Trophoblast cell (in vitro differentiated cells and primary cell): ENCODE measurements at regions not wholly inside any gene's neighbourhood (a gene's known extent, or its start where the extent isn't known, plus 50 kb on each side); places are given as distances from the start of the nearest gene placed in this dataset.

Experiments
- DNase-seq, 2 donors: peaks; one replicate each; pipeline ENCODE4 v3.0.0-alpha.2; 2016
- H2AFZ ChIP-seq: 2 replicates; pipeline ENCODE4 v1.6.1; 2013; ENCODE audit warnings: low read length, moderate library complexity, mild to moderate bottlenecking; ENCODE audit not compliant: insufficient read depth, poor library complexity
- H2AK5ac ChIP-seq: 2 replicates; pipeline ENCODE4 v1.6.1; 2013; ENCODE audit warnings: mild to moderate bottlenecking, low read length
- H2BK120ac ChIP-seq: 2 replicates; pipeline ENCODE4 v1.6.1; 2013; ENCODE audit warnings: low read length, mild to moderate bottlenecking, moderate library complexity; ENCODE audit not compliant: insufficient read depth, poor library complexity
- H2BK12ac ChIP-seq: 2 replicates; pipeline ENCODE4 v1.6.1; 2013; ENCODE audit warnings: mild to moderate bottlenecking, low read length, moderate library complexity
- H2BK5ac ChIP-seq: 2 replicates; pipeline ENCODE4 v1.6.1; 2013; ENCODE audit warnings: low read length, low read depth, moderate library complexity, mild to moderate bottlenecking; ENCODE audit not compliant: poor library complexity
- H3K14ac ChIP-seq: 2 replicates; pipeline ENCODE4 v1.6.1; 2013; ENCODE audit warnings: mild to moderate bottlenecking, low read length
- H3K18ac ChIP-seq: 2 replicates; pipeline ENCODE4 v1.6.1; 2013; ENCODE audit warnings: mild to moderate bottlenecking, low read length
- H3K23ac ChIP-seq: 2 replicates; pipeline ENCODE4 v1.6.1; 2013; ENCODE audit warnings: low read length
- H3K27ac ChIP-seq: 2 replicates; pipeline ENCODE4 v1.5.1; 2013; ENCODE audit warnings: low read depth, mild to moderate bottlenecking, inconsistent platforms, low read length, moderate library complexity
- H3K27me3 ChIP-seq: 2 replicates; pipeline ENCODE4 v1.6.1; 2013; ENCODE audit warnings: inconsistent platforms, mild to moderate bottlenecking, low read length, moderate library complexity; ENCODE audit not compliant: insufficient read depth
- H3K36me3 ChIP-seq, 2 experiments: 1 replicate in 1 of 2; 2 replicates in 1 of 2; pipeline ENCODE4 v1.6.1; 2013; ENCODE audit warnings: low read length in 2 of 2, mild to moderate bottlenecking in 2 of 2, moderate library complexity in 1 of 2; ENCODE audit not compliant: insufficient read depth in 2 of 2, control insufficient read depth in 1 of 2
- H3K4ac ChIP-seq: 2 replicates; pipeline ENCODE4 v1.6.1; 2013; ENCODE audit warnings: low read depth, mild to moderate bottlenecking, low read length, moderate library complexity
- H3K4me1 ChIP-seq, 2 experiments: 1 replicate in 1 of 2; 2 replicates in 1 of 2; pipeline ENCODE4 v1.6.1; 2013; ENCODE audit warnings: low read length in 2 of 2, mild to moderate bottlenecking in 2 of 2, moderate library complexity in 1 of 2; ENCODE audit not compliant: insufficient read depth in 2 of 2, control insufficient read depth in 1 of 2
- H3K4me2 ChIP-seq: 2 replicates; pipeline ENCODE4 v1.6.1; 2013; ENCODE audit warnings: inconsistent platforms, mild to moderate bottlenecking, low read length, moderate library complexity
- H3K4me3 ChIP-seq: 2 replicates; pipeline ENCODE4 v1.5.1; 2013; ENCODE audit warnings: mild to moderate bottlenecking, low read depth, low read length, inconsistent platforms
- H3K79me1 ChIP-seq: one replicate; pipeline ENCODE4 v1.6.1; 2013; ENCODE audit warnings: low read length
- H3K79me2 ChIP-seq: 2 replicates; pipeline ENCODE4 v1.6.1; 2013; ENCODE audit warnings: low read length, mild to moderate bottlenecking; ENCODE audit not compliant: control insufficient read depth, insufficient read depth, poor library complexity
- H3K9ac ChIP-seq: 2 replicates; pipeline ENCODE4 v1.6.1; 2013; ENCODE audit warnings: mild to moderate bottlenecking, low read length
- H3K9me3 ChIP-seq: 2 replicates; pipeline ENCODE4 v1.6.1; 2013; ENCODE audit warnings: low read depth, mild to moderate bottlenecking, control low read depth, inconsistent platforms, low read length; ENCODE audit not compliant: insufficient read depth
- H4K12ac ChIP-seq: 2 replicates; pipeline ENCODE4 v1.6.1; 2013; ENCODE audit warnings: low read depth, mild to moderate bottlenecking, low read length, moderate library complexity
- H4K8ac ChIP-seq: 2 replicates; pipeline ENCODE4 v1.6.1; 2013; ENCODE audit warnings: low read depth, mild to moderate bottlenecking, low read length, moderate library complexity
- H4K91ac ChIP-seq: one replicate; pipeline ENCODE4 v1.6.1; 2013; ENCODE audit warnings: low read depth, mild to moderate bottlenecking, low read length, moderate library complexity
- WGBS: extraction: QIAGEN DNeasy Blood & Tissue Kit; methylation state at CpG from one replicate; pipeline ENCODE4 v1.1.7; 2013; ENCODE audit warnings: missing lambda C conversion rate; ENCODE audit not compliant: insufficient read length, insufficient coverage; ENCODE audit errors: extremely low coverage; 5-methylcytosine and 5-hydroxymethylcytosine counted together

GRCh38 chr1:29599071-29599470, 362.7 kb downstream of the PTPRU start:
- no peak overlapping the region for H3K4me2 ChIP-seq
- no peak overlapping the region for H3K23ac ChIP-seq

GRCh38 chr1:29597861-29598260, 361.5 kb downstream of the PTPRU start:
- no peaks in the 10 kb centered on the region for H3K27me3 ChIP-seq
- H3K4me1 ChIP-seq = no peaks in the 10 kb centered on the region
- H3K18ac ChIP-seq = no peak overlapping the region
- no peaks in the 10 kb centered on the region for H3K79me2 ChIP-seq
- no peak overlapping the region for H2AK5ac ChIP-seq
- H2BK12ac ChIP-seq = no peak overlapping the region
- no peak overlapping the region for H4K12ac ChIP-seq
- WGBS = no CpG with 5 or more reads among the region's 5 CpGs
- H3K36me3 ChIP-seq = no peaks in the 10 kb centered on the region
- no peak overlapping the region for H4K8ac ChIP-seq
- no peak overlapping the region for H3K23ac ChIP-seq
- no peak overlapping the region for H3K14ac ChIP-seq
- DNase-seq = no peak
- H2AFZ ChIP-seq = no peak overlapping the region
- H3K4me2 ChIP-seq = no peak overlapping the region
- no peak overlapping the region for H3K9ac ChIP-seq
- H3K4me3 ChIP-seq = no peak overlapping the region
- no peak overlapping the region for H2BK5ac ChIP-seq
- peaks cover 19% of the 10 kb centered on the region for H3K9me3 ChIP-seq
- H3K4ac ChIP-seq = no peak overlapping the region
- H3K79me1 ChIP-seq = no peaks in the 10 kb centered on the region
- H3K27ac ChIP-seq = no peak overlapping the region
- no peak overlapping the region for H2BK120ac ChIP-seq
- H4K91ac ChIP-seq = no peak overlapping the region

More at GRCh38 chr1:29599071-29599470, 362.7 kb downstream of the PTPRU start:
- Histone ChIP-seq H3K9ac (no peak overlapping the region), H2AFZ (no peak overlapping the region), H3K9me3 (peaks cover 19% of the 10 kb centered on the region), H3K36me3 (no peaks in the 10 kb centered on the region), H3K27me3 (no peaks in the 10 kb centered on the region), H3K4me3 (no peak overlapping the region), H2BK120ac (no peak overlapping the region), H4K91ac (no peak overlapping the region), H3K79me1 (no peaks in the 10 kb centered on the region), H4K12ac (no peak overlapping the region), H3K79me2 (no peaks in the 10 kb centered on the region), H3K4me1 (no peaks in the 10 kb centered on the region), H2BK5ac (no peak overlapping the region), H3K27ac (no peak overlapping the region), H2BK12ac (no peak overlapping the region), H3K18ac (no peak overlapping the region), H4K8ac (no peak overlapping the region), H2AK5ac (no peak overlapping the region), H3K14ac (no peak overlapping the region), H3K4ac (no peak overlapping the region)
- DNase-seq = no peak
- no CpG with 5 or more reads among the region's 5 CpGs for WGBS

- Histone ChIP-seq H2BK5ac (no peak overlapping the region), H3K36me3 (no peaks in the 10 kb centered on the region), H3K27me3 (no peaks in the 10 kb centered on the region), H3K27ac (no peak overlapping the region), H2AK5ac (no peak overlapping the region), H3K4me3 (no peak overlapping the region), H3K4ac (no peak overlapping the region), H3K14ac (no peak overlapping the region), H3K9me3 (peaks cover 2% of the 10 kb centered on the region), H3K4me2 (no peak overlapping the region), H2BK120ac (no peak overlapping the region), H4K8ac (no peak overlapping the region), H3K23ac (no peak overlapping the region), H3K18ac (no peak overlapping the region), H3K79me2 (no peaks in the 10 kb centered on the region), H2AFZ (no peak overlapping the region), H3K79me1 (no peaks in the 10 kb centered on the region), H4K12ac (no peak overlapping the region), H2BK12ac (no peak overlapping the region), H3K9ac (no peak overlapping the region), H4K91ac (no peak overlapping the region), H3K4me1 (no peaks in the 10 kb centered on the region)
- DNase-seq = no peak
- WGBS = no CpG with 5 or more reads among the region's 4 CpGs
Measured at GRCh38 chr1:29593601-29594382, 357.5 kb downstream of the PTPRU start.

- Histone ChIP-seq H2BK5ac (no peak overlapping the region), H3K79me1 (no peaks in the 10 kb centered on the region)
- no CpG with 5 or more reads among the region's 5 CpGs for WGBS
Measured at GRCh38 chr1:29592731-29593130, 356.4 kb downstream of the PTPRU start.

More at GRCh38 chr1:29592731-29593130, 356.4 kb downstream of the PTPRU start:
- H3K4me2 ChIP-seq = no peak overlapping the region
- H3K4ac ChIP-seq = no peak overlapping the region
- no peak overlapping the region for H2BK120ac ChIP-seq
- H3K14ac ChIP-seq = no peak overlapping the region
- H3K27me3 ChIP-seq = no peaks in the 10 kb centered on the region
- no peak overlapping the region for H2BK12ac ChIP-seq
- H3K4me1 ChIP-seq = no peaks in the 10 kb centered on the region
- H3K9me3 ChIP-seq = peaks cover 2% of the 10 kb centered on the region
- H3K4me3 ChIP-seq = no peak overlapping the region
- H2AFZ ChIP-seq = no peak overlapping the region
- H3K23ac ChIP-seq = no peak overlapping the region
- no peak overlapping the region for H4K12ac ChIP-seq
- H3K18ac ChIP-seq = no peak overlapping the region
- H3K27ac ChIP-seq = no peak overlapping the region
- no peak overlapping the region for H2AK5ac ChIP-seq
- no peak overlapping the region for H4K8ac ChIP-seq
- H3K79me2 ChIP-seq = no peaks in the 10 kb centered on the region
- no peak for DNase-seq
- no peak overlapping the region for H3K9ac ChIP-seq
- no peak overlapping the region for H4K91ac ChIP-seq
- H3K36me3 ChIP-seq = no peaks in the 10 kb centered on the region
